KMS-11 (cell line): ENCODE measurements at regions not wholly inside any gene's neighbourhood (a gene's known extent, or its start where the extent isn't known, plus 50 kb on each side); places are given as distances from the start of the nearest gene placed in this dataset.
A peak's percentile ranks its signal among the peaks of the same experiment; 100 is the strongest.
"Not testable (repeated sequence)": the region's sequence is repeated elsewhere in the genome, so short reads cannot be mapped to it uniquely, and the experiment has no call there.

Experiments used
- H2AFZ ChIP-seq: fragments of 200-600 bp; sonication (generic); 2 replicates; pipeline ENCODE4 v1.6.1; 2016; ENCODE audit warnings: antibody characterized with exemption, mixed run types, low read depth
- H3K27ac ChIP-seq: fragments of 200-600 bp; sonication (generic); 2 replicates; pipeline ENCODE4 v1.6.1; 2016; ENCODE audit warnings: mild to moderate bottlenecking, mixed run types
- H3K27me3 ChIP-seq: fragments of 200-600 bp; sonication (generic); 2 replicates; pipeline ENCODE4 v1.6.1; 2017; ENCODE audit warnings: mild to moderate bottlenecking, low read depth, mixed run types, moderate library complexity; ENCODE audit not compliant: insufficient read depth
- H3K36me3 ChIP-seq: fragments of 200-600 bp; sonication (generic); 2 replicates; pipeline ENCODE4 v1.6.1; 2017; ENCODE audit warnings: mild to moderate bottlenecking, mixed run types; ENCODE audit not compliant: insufficient read depth
- H3K4me1 ChIP-seq: fragments of 200-600 bp; sonication (generic); 2 replicates; pipeline ENCODE4 v1.6.1; 2016; ENCODE audit warnings: mild to moderate bottlenecking, low read depth, mixed run types; ENCODE audit not compliant: poor library complexity, severe bottlenecking
- H3K4me2 ChIP-seq: fragments of 200-600 bp; sonication (generic); 2 replicates; pipeline ENCODE4 v1.7.0; 2016; ENCODE audit warnings: mild to moderate bottlenecking, mixed run types
- H3K4me3 ChIP-seq: fragments of 200-600 bp; sonication (generic); IDR thresholded peaks from 2 replicates; pipeline ENCODE4 v1.6.1; 2017; ENCODE audit warnings: low read depth, low read length, mixed read lengths; ENCODE audit not compliant: insufficient read depth
- H3K79me2 ChIP-seq: fragments of 200-600 bp; sonication (generic); 2 replicates; pipeline ENCODE4 v1.6.1; 2016; ENCODE audit warnings: low read depth, mixed run types; ENCODE audit not compliant: insufficient read depth
- H3K9ac ChIP-seq: fragments of 200-600 bp; sonication (generic); 2 replicates; pipeline ENCODE4 v1.6.1; 2016; ENCODE audit warnings: mild to moderate bottlenecking, mixed run types
- H4K20me1 ChIP-seq: fragments of 200-600 bp; sonication (generic); 2 replicates; pipeline ENCODE4 v1.6.1; 2016; ENCODE audit warnings: mild to moderate bottlenecking, mixed run types; ENCODE audit not compliant: insufficient read depth
- CTCF ChIP-seq: fragments of 200-600 bp; sonication (generic); conservative IDR thresholded peaks from 2 replicates; pipeline ENCODE4 v1.6.1; 2017; ENCODE audit warnings: low read depth, mild to moderate bottlenecking, antibody characterized with exemption, low read length, moderate library complexity, mixed read lengths

- no peak for TF ChIP-seq CTCF
- Histone ChIP-seq H3K4me2 (no peak overlapping the region), H3K4me3 (no peak overlapping the region)
These were observed 447.1 kb upstream of the CDH10 start for GRCh38 chr5:25091921-25092320.

GRCh38 chr5:25090854-25091253 lies 446.1 kb upstream of the CDH10 start:
- Histone ChIP-seq H4K20me1 (no peaks in the 10 kb centered on the region), H3K4me1 (peaks cover 23% of the 10 kb centered on the region), H3K79me2 (no peaks in the 10 kb centered on the region), H3K4me2 (no peak overlapping the region), H3K27me3 (no peaks in the 10 kb centered on the region), H2AFZ (no peak overlapping the region), H3K9ac (no peak overlapping the region), H3K36me3 (no peaks in the 10 kb centered on the region), H3K4me3 (no peak overlapping the region), H3K27ac (no peak overlapping the region)
- TF ChIP-seq CTCF, result no peak

More at GRCh38 chr5:25091921-25092320, 447.1 kb upstream of the CDH10 start:
- Histone ChIP-seq H3K79me2 (no peaks in the 10 kb centered on the region), H3K4me1 (peaks cover 27% of the 10 kb centered on the region), H3K27ac (no peak overlapping the region), H3K27me3 (no peaks in the 10 kb centered on the region), H3K36me3 (no peaks in the 10 kb centered on the region), H2AFZ (no peak overlapping the region), H3K9ac (no peak overlapping the region), H4K20me1 (no peaks in the 10 kb centered on the region)

- no peak overlapping the region for H3K4me3 ChIP-seq
- no peak overlapping the region for H3K9ac ChIP-seq
- TF ChIP-seq CTCF, result no peak
- H3K79me2 ChIP-seq, result no peaks in the 10 kb centered on the region
- no peaks in the 10 kb centered on the region for H3K36me3 ChIP-seq
- H3K4me2 ChIP-seq, result no peak overlapping the region
- H3K27me3 ChIP-seq, result no peaks in the 10 kb centered on the region
- no peaks in the 10 kb centered on the region for H4K20me1 ChIP-seq
- no peak overlapping the region for H2AFZ ChIP-seq
- H3K27ac ChIP-seq, result no peak overlapping the region
- peaks cover 17% of the 10 kb centered on the region for H3K4me1 ChIP-seq
These were observed 445.5 kb upstream of the CDH10 start for GRCh38 chr5:25090275-25090674.

GRCh38 chr5:25088689-25089088 lies 443.9 kb upstream of the CDH10 start:
- not testable (repeated sequence) for H3K9ac ChIP-seq, H3K4me2 ChIP-seq, H2AFZ ChIP-seq, H3K27ac ChIP-seq, H3K4me1 ChIP-seq, H3K27me3 ChIP-seq, H4K20me1 ChIP-seq, H3K4me3 ChIP-seq, H3K79me2 ChIP-seq, H3K36me3 ChIP-seq

GRCh38 chr5:25083261-25083660 lies 438.5 kb upstream of the CDH10 start:
- H4K20me1 ChIP-seq, H3K27me3 ChIP-seq, H3K4me1 ChIP-seq, H3K36me3 ChIP-seq, H3K79me2 ChIP-seq, H3K4me3 ChIP-seq, H2AFZ ChIP-seq, H3K4me2 ChIP-seq: not testable (repeated sequence)
- H3K9ac ChIP-seq, result peak overlapping the region; percentile 32; the same call in 1 of the 2 replicates
- peak overlapping the region; percentile 47; the same call in 1 of the 2 replicates for H3K27ac ChIP-seq
